ENCODE measurements at regions not wholly inside any gene's neighbourhood (a gene's known extent, or its start where the extent isn't known, plus 50 kb on each side); places are given as distances from the start of the nearest gene placed in this dataset.

GRCh38 chr4:18401425-18401824 lies 379.9 kb upstream of the LCORL start:
- H3K9ac ChIP-seq = no peak overlapping the region
- no peak overlapping the region for H3K27ac ChIP-seq (ENCODE audit: low read depth in 2 of 2, low read length in 1 of 2)
- H3K4me3 ChIP-seq (ENCODE audit: low read depth in 2 of 2, low read length in 1 of 2) = no peak overlapping the region
- no peaks in the 10 kb centered on the region; the same call in 1 of the 2 replicates for H3K9me3 ChIP-seq
- H3K36me3 ChIP-seq (replicated peaks in 1 of 2; ENCODE audit: control insufficient read depth in 1 of 2, insufficient read depth in 2 of 2, low read length in 1 of 2) = no peaks in the 10 kb centered on the region
- no peak for DNase-seq
- no peaks in the 10 kb centered on the region for H3K27me3 ChIP-seq (ENCODE audit: insufficient read depth)
- no peak overlapping the region for H3K4me2 ChIP-seq
- H4K20me1 ChIP-seq (ENCODE audit: insufficient read depth) = no peaks in the 10 kb centered on the region
- H2AFZ ChIP-seq (ENCODE audit: low read depth) = no peak overlapping the region
- H3F3A ChIP-seq (replicated peaks; ENCODE audit: insufficient read depth) = no peaks in the 10 kb centered on the region
- peaks cover 0 to 4% of the 10 kb centered on the region in 2 experiments; a peak in 1 of 4 replicates for H3K4me1 ChIP-seq (ENCODE audit: control insufficient read depth in 1 of 2, insufficient read depth in 2 of 2, low read depth in 1 of 2, low read length in 1 of 2)
- no peaks in the 10 kb centered on the region for H3K79me2 ChIP-seq (ENCODE audit: insufficient read depth)
- ChIA-PET POLR2A (no interaction called here), CTCF (no interaction called here)
- no peaks in the 10 kb centered on the region for H3K9me2 ChIP-seq
- 6% methylated on average over 2 of the region's 2 CpGs for WGBS (ENCODE audit: low lambda C conversion rate)
- no peak for TF ChIP-seq NFIC (IDR thresholded peaks at IDR 0.05; ENCODE audit: borderline replicate concordance)
- TF ChIP-seq NRF1 (IDR thresholded peaks at IDR 0.05; ENCODE audit: low read depth, low read length) = no peak
- no peak for TF ChIP-seq SMC3 (IDR thresholded peaks at IDR 0.05; ENCODE audit: low read depth, low read length)
- TF ChIP-seq USF1 (IDR thresholded peaks at IDR 0.05; ENCODE audit: borderline replicate concordance, low read depth) = no peak
- no peak for TF ChIP-seq FOXM1 (IDR thresholded peaks at IDR 0.05; ENCODE audit: low read depth)
- TF ChIP-seq MEF2A (IDR thresholded peaks at IDR 0.05; ENCODE audit: borderline replicate concordance, low read depth) = no peak
- no peak for TF ChIP-seq ZBTB33 (IDR thresholded peaks at IDR 0.05; ENCODE audit: borderline replicate concordance, low read depth)

GRCh38 chr4:18398661-18399060 lies 377.1 kb upstream of the LCORL start:
- CTCF ChIA-PET = interaction anchor here (1.2 to 1.4 kb wide), 2 partner anchors 10 to 18 kb away, joined by 3 to 4 read pairs; no protein-coding TSS in a partner anchor
- Histone ChIP-seq H3K27me3 (ENCODE audit: insufficient read depth) (no peaks in the 10 kb centered on the region), H3K9me3 (no peaks in the 10 kb centered on the region; the same call in 1 of the 2 replicates), H3K36me3 (replicated peaks in 1 of 2; ENCODE audit: control insufficient read depth in 1 of 2, insufficient read depth in 2 of 2, low read length in 1 of 2) (no peaks in the 10 kb centered on the region), H3K79me2 (ENCODE audit: insufficient read depth) (no peaks in the 10 kb centered on the region), H3K4me2 (no peak overlapping the region), H3K9ac (no peak overlapping the region), H2AFZ (ENCODE audit: low read depth) (no peak overlapping the region), H3K9me2 (no peaks in the 10 kb centered on the region), H4K20me1 (ENCODE audit: insufficient read depth) (no peaks in the 10 kb centered on the region), H3K4me3 (ENCODE audit: low read depth in 2 of 2, low read length in 1 of 2) (no peak overlapping the region), H3F3A (replicated peaks; ENCODE audit: insufficient read depth) (no peaks in the 10 kb centered on the region), H3K27ac (ENCODE audit: low read depth in 2 of 2, low read length in 1 of 2) (no peak overlapping the region), H3K4me1 (ENCODE audit: control insufficient read depth in 1 of 2, insufficient read depth in 2 of 2, low read depth in 1 of 2, low read length in 1 of 2) (peaks cover 0 to 4% of the 10 kb centered on the region in 2 experiments; a peak in 1 of 4 replicates)
- POLR2A ChIA-PET = no interaction called here
- whole genome bisulfite sequencing (ENCODE audit: low lambda C conversion rate) = 41% methylated on average over 5 of the region's 5 CpGs
- TF ChIP-seq RXRA (IDR thresholded peaks at IDR 0.05; ENCODE audit: borderline replicate concordance, low read depth) (no peak), PBX3 (IDR thresholded peaks at IDR 0.05) (no peak), RFX5 (IDR thresholded peaks at IDR 0.05; ENCODE audit: low read length) (no peak), MEF2A (IDR thresholded peaks at IDR 0.05; ENCODE audit: borderline replicate concordance, low read depth) (no peak), FOSL2 (IDR thresholded peaks at IDR 0.05; ENCODE audit: borderline replicate concordance, low read depth) (no peak), TEAD4 (IDR thresholded peaks at IDR 0.05; ENCODE audit: borderline replicate concordance, insufficient read depth) (no peak), GABPA (IDR thresholded peaks at IDR 0.05; ENCODE audit: low read depth) (no peak), MAX (IDR thresholded peaks at IDR 0.05; ENCODE audit: low read depth) (no peak), FOXM1 (IDR thresholded peaks at IDR 0.05; ENCODE audit: low read depth) (no peak), NFIC (IDR thresholded peaks at IDR 0.05; ENCODE audit: borderline replicate concordance) (no peak)
- no peak for DNase-seq

All from SK-N-SH (cell line).